Kidney (tissue), 13 donors: ENCODE measurements at regions not wholly inside any gene's neighbourhood (a gene's known extent, or its start where the extent isn't known, plus 50 kb on each side); places are given as distances from the start of the nearest gene placed in this dataset.

Experiments used
- DNase-seq, 5 donors: peaks; one replicate each; pipeline ENCODE4 v3.0.0-alpha.2; 2013 to 2020
- FAIRE-seq: peaks from 2 replicates; lab custom pipeline; 2012; peaks lifted over from hg19 to GRCh38; lab: Jason Lieb, UNC
- H3K27ac ChIP-seq, 2 donors: one replicate each; pipeline ENCODE4 v1.7.0; 2013; ENCODE audit warnings: low read depth in 2 of 2, low read length in 2 of 2, inconsistent platforms in 1 of 2
- H3K27me3 ChIP-seq: one replicate; pipeline ENCODE4 v1.7.1; 2013; ENCODE audit warnings: low read length, inconsistent platforms; ENCODE audit not compliant: control insufficient read depth, insufficient read depth
- H3K36me3 ChIP-seq, 3 donors: one replicate each; pipeline versions ENCODE4 v1.7.0 to v1.7.1; 2013; ENCODE audit warnings: low read length in 3 of 3, control low read depth in 1 of 3, inconsistent platforms in 1 of 3; ENCODE audit not compliant: insufficient read depth in 3 of 3, control insufficient read depth in 2 of 3
- H3K4me1 ChIP-seq, 3 donors: one replicate each; pipeline versions ENCODE4 v1.7.0 to v1.7.1; 2013; ENCODE audit warnings: low read length in 3 of 3, inconsistent platforms in 1 of 3, low read depth in 1 of 3; ENCODE audit not compliant: control insufficient read depth in 2 of 3, insufficient read depth in 2 of 3
- H3K4me3 ChIP-seq, 3 donors: one replicate each; pipeline versions ENCODE4 v1.7.0 to v1.8.1; 2013; ENCODE audit warnings: low read length in 3 of 3, control low read depth in 1 of 3, inconsistent platforms in 1 of 3
- H3K9ac ChIP-seq, 3 donors: one replicate each; pipeline versions ENCODE4 v1.7.0 to v1.7.1; 2013; ENCODE audit warnings: low read length in 3 of 3, control low read depth in 1 of 3, inconsistent platforms in 1 of 3
- H3K9me3 ChIP-seq, 3 donors: one replicate each; pipeline versions ENCODE4 v1.7.0 to v1.7.1; 2013; ENCODE audit warnings: low read length in 3 of 3, control low read depth in 1 of 3, inconsistent platforms in 1 of 3; ENCODE audit not compliant: control insufficient read depth in 2 of 3, insufficient read depth in 1 of 3
- CTCF ChIP-seq: IDR thresholded peaks from 3 replicates; pipeline ENCODE4 v1.5.1; 2012; ENCODE audit warnings: mild to moderate bottlenecking, moderate library complexity, borderline replicate concordance; ENCODE audit not compliant: insufficient read depth; ENCODE audit errors: extremely low read depth
- intact Hi-C: fragments of 100-400 bp; cut with DNase I; formaldehyde crosslinking; loops from one replicate; pipeline ENCODE4 v1.11.1; 2022
- donor health status: control.
- donor health status: control.
- donor health status: control.
- donor health status: control.
- donor health status: control.
- donor health status: DM: yes; HTN: yes; CAD: no.
- donor health status: Normal renal cell carcinoma (clear cell type).

- FAIRE-seq = no peak
- Histone ChIP-seq H3K36me3 (no peaks in the 10 kb centered on the region), H3K27ac (no peak overlapping the region), H3K4me3 (no peak overlapping the region), H3K27me3 (no peaks in the 10 kb centered on the region), H3K4me1 (no peaks in the 10 kb centered on the region), H3K9me3 (no peaks in the 10 kb centered on the region), H3K9ac (no peak overlapping the region)
- TF ChIP-seq CTCF = no peak
- intact Hi-C loops = no loop called here
- no peak for DNase-seq
Measured at GRCh38 chr7:21044913-21045568, 258.4 kb upstream of the SP8 start.

- intact Hi-C loops = no loop called here
- no peaks in the 10 kb centered on the region for H3K4me1 ChIP-seq
- FAIRE-seq (no peak), DNase-seq (no peak)
- no peak overlapping the region for H3K4me3 ChIP-seq
- TF ChIP-seq CTCF = no peak
- no peak overlapping the region for H3K9ac ChIP-seq
- H3K27me3 ChIP-seq = no peaks in the 10 kb centered on the region
- H3K27ac ChIP-seq = no peak overlapping the region
- no peaks in the 10 kb centered on the region for H3K36me3 ChIP-seq
- no peaks in the 10 kb centered on the region for H3K9me3 ChIP-seq
Measured at GRCh38 chr7:21051865-21052264, 265.2 kb upstream of the SP8 start.

GRCh38 chr7:21054427-21055112 lies 267.9 kb upstream of the SP8 start:
- DNase-seq (no peak), FAIRE-seq (no peak)
- TF ChIP-seq CTCF = no peak
- no peaks in the 10 kb centered on the region for H3K4me1 ChIP-seq
- peaks cover 0 to 3% (median 0%) of the 10 kb centered on the region in 3 donors for H3K9me3 ChIP-seq
- H3K9ac ChIP-seq = no peak overlapping the region
- intact Hi-C loops = no loop called here
- H3K36me3 ChIP-seq = no peaks in the 10 kb centered on the region
- H3K27me3 ChIP-seq = no peaks in the 10 kb centered on the region
- no peak overlapping the region for H3K27ac ChIP-seq
- H3K4me3 ChIP-seq = no peak overlapping the region
